ENCODE measurements at regions not wholly inside any gene's neighbourhood (a gene's known extent, or its start where the extent isn't known, plus 50 kb on each side); places are given as distances from the start of the nearest gene placed in this dataset.

DNA sequence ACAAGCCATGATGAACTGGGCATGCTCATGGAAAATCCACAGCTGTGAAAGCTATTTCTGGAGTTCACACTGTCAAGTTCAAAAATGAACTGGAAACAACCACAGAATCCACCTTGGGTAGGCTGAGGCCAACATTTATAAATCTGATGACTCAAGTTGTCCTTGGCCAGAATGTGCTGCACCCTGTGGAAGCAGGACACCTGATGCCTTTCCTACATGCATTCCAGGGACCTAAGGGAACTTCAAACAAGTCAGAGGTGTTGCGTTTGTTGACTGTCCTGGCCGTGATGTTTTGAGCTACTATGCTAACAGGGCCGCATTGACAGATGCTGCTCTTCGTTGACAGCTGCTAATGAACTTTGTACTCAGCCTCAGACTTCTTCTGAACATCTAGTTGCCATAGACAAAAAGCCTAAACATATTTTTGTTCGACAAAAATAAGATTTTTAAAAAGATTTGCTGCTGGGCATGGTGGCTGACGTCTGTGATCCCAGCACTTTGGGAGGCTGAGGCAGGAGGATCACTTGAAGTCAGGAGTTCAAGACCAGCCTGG is 127.9 kb upstream of the SLC45A1 start (continued):
- TF ChIP-seq, protein P1, sequence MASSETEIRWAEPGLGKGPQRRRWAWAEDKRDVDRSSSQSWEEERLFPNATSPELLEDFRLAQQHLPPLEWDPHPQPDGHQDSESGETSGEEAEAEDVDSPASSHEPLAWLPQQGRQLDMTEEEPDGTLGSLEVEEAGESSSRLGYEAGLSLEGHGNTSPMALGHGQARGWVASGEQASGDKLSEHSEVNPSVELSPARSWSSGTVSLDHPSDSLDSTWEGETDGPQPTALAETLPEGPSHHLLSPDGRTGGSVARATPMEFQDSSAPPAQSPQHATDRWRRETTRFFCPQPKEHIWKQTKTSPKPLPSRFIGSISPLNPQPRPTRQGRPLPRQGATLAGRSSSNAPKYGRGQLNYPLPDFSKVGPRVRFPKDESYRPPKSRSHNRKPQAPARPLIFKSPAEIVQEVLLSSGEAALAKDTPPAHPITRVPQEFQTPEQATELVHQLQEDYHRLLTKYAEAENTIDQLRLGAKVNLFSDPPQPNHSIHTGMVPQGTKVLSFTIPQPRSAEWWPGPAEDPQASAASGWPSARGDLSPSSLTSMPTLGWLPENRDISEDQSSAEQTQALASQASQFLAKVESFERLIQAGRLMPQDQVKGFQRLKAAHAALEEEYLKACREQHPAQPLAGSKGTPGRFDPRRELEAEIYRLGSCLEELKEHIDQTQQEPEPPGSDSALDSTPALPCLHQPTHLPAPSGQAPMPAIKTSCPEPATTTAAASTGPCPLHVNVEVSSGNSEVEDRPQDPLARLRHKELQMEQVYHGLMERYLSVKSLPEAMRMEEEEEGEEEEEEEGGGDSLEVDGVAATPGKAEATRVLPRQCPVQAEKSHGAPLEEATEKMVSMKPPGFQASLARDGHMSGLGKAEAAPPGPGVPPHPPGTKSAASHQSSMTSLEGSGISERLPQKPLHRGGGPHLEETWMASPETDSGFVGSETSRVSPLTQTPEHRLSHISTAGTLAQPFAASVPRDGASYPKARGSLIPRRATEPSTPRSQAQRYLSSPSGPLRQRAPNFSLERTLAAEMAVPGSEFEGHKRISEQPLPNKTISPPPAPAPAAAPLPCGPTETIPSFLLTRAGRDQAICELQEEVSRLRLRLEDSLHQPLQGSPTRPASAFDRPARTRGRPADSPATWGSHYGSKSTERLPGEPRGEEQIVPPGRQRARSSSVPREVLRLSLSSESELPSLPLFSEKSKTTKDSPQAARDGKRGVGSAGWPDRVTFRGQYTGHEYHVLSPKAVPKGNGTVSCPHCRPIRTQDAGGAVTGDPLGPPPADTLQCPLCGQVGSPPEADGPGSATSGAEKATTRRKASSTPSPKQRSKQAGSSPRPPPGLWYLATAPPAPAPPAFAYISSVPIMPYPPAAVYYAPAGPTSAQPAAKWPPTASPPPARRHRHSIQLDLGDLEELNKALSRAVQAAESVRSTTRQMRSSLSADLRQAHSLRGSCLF (CRISPR knock-in tag; IDR thresholded peaks at IDR 0.05; ENCODE audit: borderline replicate concordance) = no peak
- TF ChIP-seq TARDBP (CRISPR knock-in tag; IDR thresholded peaks at IDR 0.05) = peak; percentile 98
- TF ChIP-seq HOXD1 (CRISPR knock-in tag; IDR thresholded peaks at IDR 0.05) = peak; percentile 95
- TF ChIP-seq KDM2A (CRISPR knock-in tag; IDR thresholded peaks at IDR 0.05; ENCODE audit: borderline replicate concordance, low read depth) = peak; percentile 79
- no peak for TF ChIP-seq NFIB (CRISPR knock-in tag; IDR thresholded peaks at IDR 0.05; ENCODE audit: borderline replicate concordance)
- TF ChIP-seq ZNF235 (CRISPR knock-in tag; IDR thresholded peaks at IDR 0.05; ENCODE audit: borderline replicate concordance) = no peak
- no peak for TF ChIP-seq SATB2 (CRISPR knock-in tag; IDR thresholded peaks at IDR 0.05)
- no peak for TF ChIP-seq ZBTB7A (CRISPR knock-in tag; IDR thresholded peaks at IDR 0.05)
- TF ChIP-seq, protein P2, sequence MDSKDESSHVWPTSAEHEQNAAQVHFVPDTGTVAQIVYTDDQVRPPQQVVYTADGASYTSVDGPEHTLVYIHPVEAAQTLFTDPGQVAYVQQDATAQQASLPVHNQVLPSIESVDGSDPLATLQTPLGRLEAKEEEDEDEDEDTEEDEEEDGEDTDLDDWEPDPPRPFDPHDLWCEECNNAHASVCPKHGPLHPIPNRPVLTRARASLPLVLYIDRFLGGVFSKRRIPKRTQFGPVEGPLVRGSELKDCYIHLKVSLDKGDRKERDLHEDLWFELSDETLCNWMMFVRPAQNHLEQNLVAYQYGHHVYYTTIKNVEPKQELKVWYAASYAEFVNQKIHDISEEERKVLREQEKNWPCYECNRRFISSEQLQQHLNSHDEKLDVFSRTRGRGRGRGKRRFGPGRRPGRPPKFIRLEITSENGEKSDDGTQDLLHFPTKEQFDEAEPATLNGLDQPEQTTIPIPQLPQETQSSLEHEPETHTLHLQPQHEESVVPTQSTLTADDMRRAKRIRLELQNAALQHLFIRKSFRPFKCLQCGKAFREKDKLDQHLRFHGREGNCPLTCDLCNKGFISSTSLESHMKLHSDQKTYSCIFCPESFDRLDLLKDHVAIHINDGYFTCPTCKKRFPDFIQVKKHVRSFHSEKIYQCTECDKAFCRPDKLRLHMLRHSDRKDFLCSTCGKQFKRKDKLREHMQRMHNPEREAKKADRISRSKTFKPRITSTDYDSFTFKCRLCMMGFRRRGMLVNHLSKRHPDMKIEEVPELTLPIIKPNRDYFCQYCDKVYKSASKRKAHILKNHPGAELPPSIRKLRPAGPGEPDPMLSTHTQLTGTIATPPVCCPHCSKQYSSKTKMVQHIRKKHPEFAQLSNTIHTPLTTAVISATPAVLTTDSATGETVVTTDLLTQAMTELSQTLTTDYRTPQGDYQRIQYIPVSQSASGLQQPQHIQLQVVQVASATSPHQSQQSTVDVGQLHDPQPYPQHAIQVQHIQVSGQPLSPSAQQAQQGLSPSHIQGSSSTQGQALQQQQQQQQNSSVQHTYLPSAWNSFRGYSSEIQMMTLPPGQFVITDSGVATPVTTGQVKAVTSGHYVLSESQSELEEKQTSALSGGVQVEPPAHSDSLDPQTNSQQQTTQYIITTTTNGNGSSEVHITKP (CRISPR knock-in tag; IDR thresholded peaks at IDR 0.05; ENCODE audit: low read depth) = peak; percentile 91
- no peak for TF ChIP-seq ZNF678 (CRISPR knock-in tag; IDR thresholded peaks at IDR 0.05)
- TF ChIP-seq ZNF138 (CRISPR knock-in tag; IDR thresholded peaks at IDR 0.05; ENCODE audit: low read depth) = no peak
- TF ChIP-seq ZHX2 (IDR thresholded peaks at IDR 0.05; ENCODE audit: low read depth) = no peak; the same call in 1 of the 2 replicates
- no peak for TF ChIP-seq ZHX2 (CRISPR knock-in tag; IDR thresholded peaks at IDR 0.05; ENCODE audit: borderline replicate concordance)
- TF ChIP-seq WIZ (CRISPR knock-in tag; IDR thresholded peaks at IDR 0.05) = 0 out of 2 replicates have a peak, but pooled peaks have one; percentile 20
